Esophagus muscularis mucosa (tissue), 3 donors: ENCODE measurements at regions not wholly inside any gene's neighbourhood (a gene's known extent, or its start where the extent isn't known, plus 50 kb on each side); places are given as distances from the start of the nearest gene placed in this dataset.

Experiments
- POLR2A ChIP-seq: fragments of 450-650 bp; IDR thresholded peaks from one replicate; pipeline ENCODE4 v1.6.1; 2017; ENCODE audit warnings: antibody characterized with exemption, moderate library complexity, mild to moderate bottlenecking, low read depth
- TF ChIP-seq, protein P1 (sequence below), 3 experiments: fragments of 200-600 bp in 2 of 3; fragments of 450-650 bp in 1 of 3; sonication (generic) in 2 of 3; IDR thresholded peaks; one replicate each; pipeline ENCODE4 v1.5.1; 2017 to 2019; ENCODE audit warnings: antibody characterized with exemption in 3 of 3, mild to moderate bottlenecking in 2 of 3, moderate library complexity in 1 of 3

DNA sequence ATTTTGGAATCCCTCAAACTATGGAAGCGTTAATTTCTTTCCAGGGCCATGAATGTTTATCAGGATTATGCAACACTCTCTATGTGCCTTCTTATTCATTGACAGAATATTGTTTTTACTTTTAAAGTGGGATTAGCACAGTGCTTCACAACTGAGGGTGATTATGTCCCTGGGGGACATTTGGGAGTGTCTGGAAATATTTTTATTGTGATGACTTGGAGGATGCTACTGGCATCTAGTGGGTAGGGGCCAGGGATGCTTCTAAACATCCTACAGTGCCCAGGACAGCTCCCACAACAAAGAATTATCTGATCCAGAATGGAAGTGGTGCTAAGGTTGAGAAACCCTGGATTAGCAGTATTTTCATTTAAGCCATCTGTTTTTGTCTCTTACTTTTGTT is 338.5 kb upstream of the SOX5 start:
- TF ChIP-seq, protein P1, sequence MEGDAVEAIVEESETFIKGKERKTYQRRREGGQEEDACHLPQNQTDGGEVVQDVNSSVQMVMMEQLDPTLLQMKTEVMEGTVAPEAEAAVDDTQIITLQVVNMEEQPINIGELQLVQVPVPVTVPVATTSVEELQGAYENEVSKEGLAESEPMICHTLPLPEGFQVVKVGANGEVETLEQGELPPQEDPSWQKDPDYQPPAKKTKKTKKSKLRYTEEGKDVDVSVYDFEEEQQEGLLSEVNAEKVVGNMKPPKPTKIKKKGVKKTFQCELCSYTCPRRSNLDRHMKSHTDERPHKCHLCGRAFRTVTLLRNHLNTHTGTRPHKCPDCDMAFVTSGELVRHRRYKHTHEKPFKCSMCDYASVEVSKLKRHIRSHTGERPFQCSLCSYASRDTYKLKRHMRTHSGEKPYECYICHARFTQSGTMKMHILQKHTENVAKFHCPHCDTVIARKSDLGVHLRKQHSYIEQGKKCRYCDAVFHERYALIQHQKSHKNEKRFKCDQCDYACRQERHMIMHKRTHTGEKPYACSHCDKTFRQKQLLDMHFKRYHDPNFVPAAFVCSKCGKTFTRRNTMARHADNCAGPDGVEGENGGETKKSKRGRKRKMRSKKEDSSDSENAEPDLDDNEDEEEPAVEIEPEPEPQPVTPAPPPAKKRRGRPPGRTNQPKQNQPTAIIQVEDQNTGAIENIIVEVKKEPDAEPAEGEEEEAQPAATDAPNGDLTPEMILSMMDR (IDR thresholded peaks at IDR 0.05): no peak
- TF ChIP-seq POLR2A: no peak
